Colonic mucosa (tissue), 4 donors: ENCODE measurements at regions not wholly inside any gene's neighbourhood (a gene's known extent, or its start where the extent isn't known, plus 50 kb on each side); places are given as distances from the start of the nearest gene placed in this dataset.

Experiments used
- DNase-seq: peaks from one replicate; pipeline ENCODE4 v3.0.0-alpha.2; 2020
- H3K27ac ChIP-seq: fragments of 200-600 bp; one replicate; pipeline ENCODE4 v1.8.0; 2021
- H3K27me3 ChIP-seq: fragments of 200-600 bp; one replicate; pipeline ENCODE4 v1.8.0; 2021
- H3K36me3 ChIP-seq: fragments of 200-600 bp; one replicate; pipeline ENCODE4 v1.8.0; 2021
- H3K4me1 ChIP-seq: fragments of 200-600 bp; one replicate; pipeline ENCODE4 v1.8.0; 2021; ENCODE audit warnings: mild to moderate bottlenecking
- H3K4me3 ChIP-seq: fragments of 200-600 bp; one replicate; pipeline ENCODE4 v1.8.0; 2021
- H3K9ac ChIP-seq, 2 donors: one replicate each; pipeline ENCODE4 v1.7.0; 2013; ENCODE audit warnings: control low read depth in 2 of 2, low read depth in 2 of 2, low read length in 2 of 2
- H3K9me3 ChIP-seq: fragments of 200-600 bp; one replicate; pipeline ENCODE4 v1.8.0; 2021
- intact Hi-C: fragments of 100-400 bp; cut with DNase I; formaldehyde crosslinking; loops from one replicate; pipeline ENCODE4 v1.14.1; 2022
- TF ChIP-seq, protein P1 (sequence below): fragments of 200-600 bp; IDR thresholded peaks from one replicate; pipeline ENCODE4 v1.8.0; 2022; ENCODE audit warnings: antibody characterized with exemption, mild to moderate bottlenecking
- donor health status: healthy.
- donor health status: DM: no; HTN: no; CAD: no.
- donor health status: DM: no; HTN: no; CAD: no.

DNA sequence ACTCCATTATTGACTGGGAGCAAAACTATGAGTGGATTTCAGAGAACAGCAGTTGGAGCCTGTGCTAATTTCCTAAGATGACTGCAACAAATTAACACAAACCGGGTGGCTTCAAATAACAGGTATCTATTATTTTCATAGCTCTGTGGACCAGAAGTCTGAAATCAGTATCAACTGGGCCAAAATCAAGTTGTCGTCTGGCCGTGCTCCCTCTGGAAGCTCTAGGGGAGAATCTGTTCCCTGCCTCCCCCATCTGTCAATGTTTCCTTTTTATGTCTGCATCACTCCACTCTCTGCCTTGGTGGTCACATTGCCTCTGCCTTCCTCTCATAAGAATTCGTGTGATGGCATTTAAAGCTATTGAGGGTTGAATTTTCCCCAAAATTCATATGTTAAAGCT, 269.8 kb downstream of the TMX3 start:
- no peak overlapping the region for H3K9ac ChIP-seq
- no peaks in the 10 kb centered on the region for H3K27me3 ChIP-seq
- intact Hi-C loops = no loop called here
- no peak overlapping the region for H3K4me3 ChIP-seq
- H3K4me1 ChIP-seq = no peaks in the 10 kb centered on the region
- no peak for DNase-seq
- TF ChIP-seq, protein P1, sequence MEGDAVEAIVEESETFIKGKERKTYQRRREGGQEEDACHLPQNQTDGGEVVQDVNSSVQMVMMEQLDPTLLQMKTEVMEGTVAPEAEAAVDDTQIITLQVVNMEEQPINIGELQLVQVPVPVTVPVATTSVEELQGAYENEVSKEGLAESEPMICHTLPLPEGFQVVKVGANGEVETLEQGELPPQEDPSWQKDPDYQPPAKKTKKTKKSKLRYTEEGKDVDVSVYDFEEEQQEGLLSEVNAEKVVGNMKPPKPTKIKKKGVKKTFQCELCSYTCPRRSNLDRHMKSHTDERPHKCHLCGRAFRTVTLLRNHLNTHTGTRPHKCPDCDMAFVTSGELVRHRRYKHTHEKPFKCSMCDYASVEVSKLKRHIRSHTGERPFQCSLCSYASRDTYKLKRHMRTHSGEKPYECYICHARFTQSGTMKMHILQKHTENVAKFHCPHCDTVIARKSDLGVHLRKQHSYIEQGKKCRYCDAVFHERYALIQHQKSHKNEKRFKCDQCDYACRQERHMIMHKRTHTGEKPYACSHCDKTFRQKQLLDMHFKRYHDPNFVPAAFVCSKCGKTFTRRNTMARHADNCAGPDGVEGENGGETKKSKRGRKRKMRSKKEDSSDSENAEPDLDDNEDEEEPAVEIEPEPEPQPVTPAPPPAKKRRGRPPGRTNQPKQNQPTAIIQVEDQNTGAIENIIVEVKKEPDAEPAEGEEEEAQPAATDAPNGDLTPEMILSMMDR = no peak
- no peaks in the 10 kb centered on the region for H3K36me3 ChIP-seq
- no peak overlapping the region for H3K27ac ChIP-seq
- H3K9me3 ChIP-seq = no peaks in the 10 kb centered on the region

DNA sequence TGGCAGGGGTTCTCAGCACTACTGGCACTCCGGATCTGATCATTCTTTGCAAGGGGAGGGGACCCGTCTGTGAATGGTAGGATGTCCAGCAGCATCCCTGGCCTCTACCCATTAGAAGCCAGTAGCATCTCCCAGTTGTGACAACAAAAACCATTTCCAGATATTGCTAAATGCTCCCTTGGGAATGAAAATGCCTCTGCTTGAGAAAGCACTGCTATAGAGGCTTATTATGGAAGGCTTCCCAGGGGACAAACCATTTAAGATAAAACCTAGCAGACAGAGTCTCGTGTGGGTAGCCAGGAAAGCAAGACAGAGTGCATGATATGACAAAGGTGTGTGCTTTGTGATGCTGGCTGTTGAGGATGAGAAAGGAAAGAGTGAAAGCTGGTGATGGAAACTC, 273.7 kb downstream of the TMX3 start:
- intact Hi-C loops = no loop called here
- TF ChIP-seq, protein P1 = no peak
- no peaks in the 10 kb centered on the region for H3K36me3 ChIP-seq
- no peaks in the 10 kb centered on the region for H3K4me1 ChIP-seq
- no peaks in the 10 kb centered on the region for H3K9me3 ChIP-seq
- no peak overlapping the region for H3K9ac ChIP-seq
- H3K27ac ChIP-seq = no peak overlapping the region
- H3K4me3 ChIP-seq = no peak overlapping the region
- DNase-seq = no peak
- no peaks in the 10 kb centered on the region for H3K27me3 ChIP-seq

DNA sequence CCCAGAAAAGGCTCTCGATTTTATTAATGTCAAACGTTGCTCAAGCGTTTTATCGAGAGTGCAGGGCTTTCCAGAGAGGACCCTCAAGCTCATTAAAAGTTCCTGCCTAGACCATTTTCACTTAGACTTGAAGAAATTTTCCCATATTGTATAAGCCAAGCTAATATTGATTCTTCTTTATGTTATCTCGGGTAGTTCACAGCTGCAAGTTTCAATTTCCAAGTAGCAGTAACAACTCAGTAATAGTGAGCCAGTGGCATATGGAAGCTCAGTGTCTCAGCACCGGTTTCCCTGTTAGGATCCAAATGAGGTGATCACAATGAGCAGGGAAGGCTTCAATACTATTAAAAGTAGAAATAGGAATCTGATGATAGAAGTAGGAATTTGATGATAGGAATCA, 274.5 kb downstream of the TMX3 start:
- Histone ChIP-seq H3K27me3 (no peaks in the 10 kb centered on the region), H3K4me1 (no peaks in the 10 kb centered on the region), H3K4me3 (no peak overlapping the region), H3K9ac (no peak overlapping the region), H3K36me3 (no peaks in the 10 kb centered on the region), H3K9me3 (no peaks in the 10 kb centered on the region), H3K27ac (no peak overlapping the region)
- DNase-seq = no peak
- TF ChIP-seq, protein P1 = no peak
- intact Hi-C loops = no loop called here

DNA sequence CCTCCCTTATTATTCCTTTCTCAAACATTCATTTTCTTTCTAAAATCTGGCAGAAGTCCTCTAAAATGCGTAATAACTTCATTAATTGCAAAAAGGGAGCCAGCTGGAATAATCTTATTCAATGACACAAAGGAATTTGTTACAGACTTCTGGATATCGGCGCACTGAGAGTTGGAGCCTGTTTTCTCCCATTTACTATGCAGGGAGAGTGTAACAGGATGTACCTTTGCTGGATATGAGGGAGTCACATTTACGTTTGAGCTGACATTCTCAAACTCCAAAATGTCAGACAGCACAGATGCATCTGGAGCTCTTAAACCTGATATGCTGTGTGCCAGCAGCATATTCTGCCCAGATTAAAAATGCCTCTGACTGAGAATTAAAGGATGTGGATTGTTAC, 275.3 kb downstream of the TMX3 start:
- Histone ChIP-seq H3K9me3 (no peaks in the 10 kb centered on the region), H3K27ac (no peak overlapping the region), H3K27me3 (no peaks in the 10 kb centered on the region), H3K36me3 (no peaks in the 10 kb centered on the region), H3K9ac (no peak overlapping the region), H3K4me1 (no peaks in the 10 kb centered on the region), H3K4me3 (no peak overlapping the region)
- intact Hi-C loops = no loop called here
- TF ChIP-seq, protein P1 = no peak
- no peak for DNase-seq

DNA sequence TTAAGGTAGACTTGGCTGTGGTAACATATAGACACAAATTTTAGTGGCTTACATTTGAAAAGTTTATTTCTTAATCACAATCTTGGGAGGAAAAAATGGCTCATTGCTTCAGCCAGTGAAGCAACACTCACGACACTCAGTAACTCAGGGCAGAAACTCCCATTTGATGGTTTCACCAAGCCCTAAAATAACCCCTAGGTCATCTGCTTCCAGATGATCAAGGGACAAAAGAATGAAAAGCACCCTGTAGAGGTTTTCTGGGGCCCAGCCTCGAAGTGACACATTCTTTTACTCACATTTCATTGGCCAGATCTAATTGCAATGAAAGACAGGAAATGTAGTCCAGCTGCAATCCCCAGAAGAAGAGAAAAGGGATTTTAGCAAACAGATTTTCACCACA, 275.9 kb downstream of the TMX3 start:
- Histone ChIP-seq H3K27me3 (no peaks in the 10 kb centered on the region), H3K9me3 (no peaks in the 10 kb centered on the region), H3K27ac (no peak overlapping the region), H3K4me1 (no peaks in the 10 kb centered on the region), H3K9ac (no peak overlapping the region), H3K4me3 (no peak overlapping the region), H3K36me3 (no peaks in the 10 kb centered on the region)
- intact Hi-C loops = no loop called here
- TF ChIP-seq, protein P1 = no peak
- no peak for DNase-seq

DNA sequence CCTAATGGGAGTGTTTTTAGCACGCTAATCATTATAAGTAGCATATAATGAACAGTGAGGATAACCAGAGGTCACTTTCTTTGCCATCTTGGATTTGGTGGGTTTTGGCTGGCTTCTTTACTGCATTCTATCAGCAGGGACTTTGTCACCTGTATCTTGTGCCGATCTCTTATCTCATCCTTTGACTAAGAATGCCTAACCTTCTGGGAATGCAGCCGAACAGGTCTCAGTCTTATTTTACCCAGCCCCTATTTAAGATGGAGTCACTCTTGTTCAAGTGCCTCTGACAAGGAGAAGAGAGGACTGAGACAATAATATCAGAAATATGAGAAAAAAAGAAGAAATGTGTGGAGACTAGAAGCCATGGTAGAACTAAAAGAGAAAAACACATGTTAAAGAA, 276.4 kb downstream of the TMX3 start:
- Histone ChIP-seq H3K27ac (no peak overlapping the region), H3K27me3 (no peaks in the 10 kb centered on the region), H3K4me1 (no peaks in the 10 kb centered on the region), H3K4me3 (no peak overlapping the region), H3K36me3 (no peaks in the 10 kb centered on the region), H3K9ac (no peak overlapping the region), H3K9me3 (no peaks in the 10 kb centered on the region)
- TF ChIP-seq, protein P1 = no peak
- intact Hi-C loops = no loop called here
- DNase-seq = no peak
